Smooth muscle cell (in vitro differentiated cells): ENCODE measurements at regions not wholly inside any gene's neighbourhood (a gene's known extent, or its start where the extent isn't known, plus 50 kb on each side); places are given as distances from the start of the nearest gene placed in this dataset.

ENCODE experiments used
- DNase-seq: peaks from one replicate; lab custom pipeline; 2025; ENCODE audit not compliant: unreplicated experiment; lab: John Stamatoyannopoulos, UW
- H2AFZ ChIP-seq: fragments of 200-600 bp; sonication (generic); 2 replicates; pipeline ENCODE4 v1.6.0; 2016; ENCODE audit warnings: antibody characterized with exemption, low read depth, mild to moderate bottlenecking
- H3F3A ChIP-seq: fragments of 200-600 bp; sonication (generic); 2 replicates; pipeline ENCODE4 v1.6.0; 2017; ENCODE audit warnings: antibody characterized with exemption, low read depth
- H3K27ac ChIP-seq: fragments of 200-600 bp; sonication (generic); 2 replicates; pipeline ENCODE4 v1.5.1; 2016; ENCODE audit warnings: low read depth, mild to moderate bottlenecking
- H3K27me3 ChIP-seq: fragments of 200-600 bp; sonication (generic); 2 replicates; pipeline ENCODE4 v1.6.1; 2016; ENCODE audit warnings: low read depth, mild to moderate bottlenecking
- H3K36me3 ChIP-seq: fragments of 200-600 bp; sonication (generic); 2 replicates; pipeline ENCODE4 v1.5.1; 2016; ENCODE audit warnings: low read depth
- H3K4me1 ChIP-seq: fragments of 200-600 bp; sonication (generic); 2 replicates; pipeline ENCODE4 v1.5.1; 2016; ENCODE audit warnings: low read depth
- H3K4me2 ChIP-seq: fragments of 200-600 bp; sonication (generic); 2 replicates; pipeline ENCODE4 v1.6.0; 2016; ENCODE audit warnings: mild to moderate bottlenecking
- H3K4me3 ChIP-seq: fragments of 200-600 bp; sonication (generic); 2 replicates; pipeline ENCODE4 v1.5.1; 2016; ENCODE audit warnings: mild to moderate bottlenecking
- H3K79me2 ChIP-seq: fragments of 200-600 bp; sonication (generic); 2 replicates; pipeline ENCODE4 v1.6.0; 2016; ENCODE audit warnings: low read depth, mild to moderate bottlenecking
- H3K9ac ChIP-seq: fragments of 200-600 bp; sonication (generic); 2 replicates; pipeline ENCODE4 v1.6.0; 2016; ENCODE audit warnings: low read depth
- H3K9me3 ChIP-seq: fragments of 200-600 bp; sonication (generic); replicated peaks from 2 replicates; pipeline ENCODE4 v1.5.1; 2016; ENCODE audit warnings: low read depth
- H4K20me1 ChIP-seq: fragments of 200-600 bp; sonication (generic); 2 replicates; pipeline ENCODE4 v1.6.0; 2016; ENCODE audit warnings: low read depth
- WGBS: methylation state at CpG from one replicate; pipeline ENCODE4 v1.1.7; 2016; ENCODE audit warnings: low lambda C conversion rate; 5-methylcytosine and 5-hydroxymethylcytosine counted together
- TF ChIP-seq, protein P1 (sequence below): fragments of 200-600 bp; sonication (generic); IDR thresholded peaks from 2 replicates; pipeline ENCODE4 v1.5.1; 2017; ENCODE audit warnings: borderline replicate concordance, mild to moderate bottlenecking, antibody characterized with exemption; ENCODE audit not compliant: insufficient read depth, poor library complexity, severe bottlenecking

DNA sequence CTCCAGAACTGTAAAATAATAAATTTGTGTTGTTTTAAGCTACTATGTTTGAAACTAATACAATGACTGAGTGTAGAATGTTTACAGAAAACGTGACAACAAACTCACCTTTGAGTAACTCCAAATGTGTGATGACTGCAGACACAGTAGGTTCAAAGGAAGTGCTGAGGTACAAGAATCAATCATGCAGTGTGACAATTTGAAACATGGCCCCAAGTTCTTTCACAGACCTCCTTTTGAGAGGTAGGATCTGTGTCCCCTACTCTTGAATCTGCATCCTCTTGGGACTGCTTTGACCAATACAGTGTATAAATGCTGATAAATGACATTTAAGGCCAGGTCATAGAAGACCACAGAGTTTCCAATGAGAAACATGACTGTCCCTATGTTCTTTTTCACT, 667.7 kb upstream of the DIPK2B start:
- Histone ChIP-seq H3K9ac (no peak overlapping the region), H4K20me1 (no peaks in the 10 kb centered on the region), H3K4me3 (no peak overlapping the region), H3K36me3 (no peaks in the 10 kb centered on the region), H3F3A (no peaks in the 10 kb centered on the region), H3K79me2 (no peaks in the 10 kb centered on the region), H3K9me3 (no peaks in the 10 kb centered on the region), H3K27me3 (no peaks in the 10 kb centered on the region), H3K27ac (no peak overlapping the region), H2AFZ (no peak overlapping the region), H3K4me1 (no peaks in the 10 kb centered on the region), H3K4me2 (no peak overlapping the region)
- WGBS, result 48% methylated on average over 1 of the region's 1 CpG
- no peak for DNase-seq
- TF ChIP-seq, protein P1, sequence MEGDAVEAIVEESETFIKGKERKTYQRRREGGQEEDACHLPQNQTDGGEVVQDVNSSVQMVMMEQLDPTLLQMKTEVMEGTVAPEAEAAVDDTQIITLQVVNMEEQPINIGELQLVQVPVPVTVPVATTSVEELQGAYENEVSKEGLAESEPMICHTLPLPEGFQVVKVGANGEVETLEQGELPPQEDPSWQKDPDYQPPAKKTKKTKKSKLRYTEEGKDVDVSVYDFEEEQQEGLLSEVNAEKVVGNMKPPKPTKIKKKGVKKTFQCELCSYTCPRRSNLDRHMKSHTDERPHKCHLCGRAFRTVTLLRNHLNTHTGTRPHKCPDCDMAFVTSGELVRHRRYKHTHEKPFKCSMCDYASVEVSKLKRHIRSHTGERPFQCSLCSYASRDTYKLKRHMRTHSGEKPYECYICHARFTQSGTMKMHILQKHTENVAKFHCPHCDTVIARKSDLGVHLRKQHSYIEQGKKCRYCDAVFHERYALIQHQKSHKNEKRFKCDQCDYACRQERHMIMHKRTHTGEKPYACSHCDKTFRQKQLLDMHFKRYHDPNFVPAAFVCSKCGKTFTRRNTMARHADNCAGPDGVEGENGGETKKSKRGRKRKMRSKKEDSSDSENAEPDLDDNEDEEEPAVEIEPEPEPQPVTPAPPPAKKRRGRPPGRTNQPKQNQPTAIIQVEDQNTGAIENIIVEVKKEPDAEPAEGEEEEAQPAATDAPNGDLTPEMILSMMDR, result no peak

DNA sequence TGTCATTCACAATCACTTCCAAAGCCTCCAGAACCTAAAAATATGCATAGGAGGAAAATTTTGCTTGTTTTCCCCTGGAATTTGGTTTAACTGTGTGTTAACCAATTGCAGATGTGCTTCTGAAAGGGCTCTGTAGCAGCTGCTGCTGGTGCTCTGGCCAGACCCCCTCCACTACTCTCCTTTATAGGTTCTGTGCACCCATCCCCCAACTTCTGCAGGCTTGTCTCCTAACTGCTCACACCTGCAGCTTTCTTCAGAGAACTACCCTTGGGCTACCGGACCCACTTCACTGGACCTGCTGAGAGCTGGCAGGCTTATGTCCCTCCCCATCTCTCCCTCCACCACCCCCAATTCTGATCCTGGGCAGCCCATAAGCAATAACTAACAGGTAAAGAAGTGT, 662.1 kb upstream of the DIPK2B start:
- Histone ChIP-seq H3K9ac (no peak overlapping the region), H3K79me2 (no peaks in the 10 kb centered on the region), H4K20me1 (no peaks in the 10 kb centered on the region), H3K27ac (no peak overlapping the region), H2AFZ (no peak overlapping the region), H3F3A (no peaks in the 10 kb centered on the region), H3K4me1 (no peaks in the 10 kb centered on the region), H3K9me3 (no peaks in the 10 kb centered on the region), H3K4me3 (no peak overlapping the region), H3K27me3 (no peaks in the 10 kb centered on the region), H3K36me3 (no peaks in the 10 kb centered on the region), H3K4me2 (no peak overlapping the region)
- TF ChIP-seq, protein P1, result no peak
- WGBS, result 69% methylated on average over 1 of the region's 1 CpG
- no peak for DNase-seq

DNA sequence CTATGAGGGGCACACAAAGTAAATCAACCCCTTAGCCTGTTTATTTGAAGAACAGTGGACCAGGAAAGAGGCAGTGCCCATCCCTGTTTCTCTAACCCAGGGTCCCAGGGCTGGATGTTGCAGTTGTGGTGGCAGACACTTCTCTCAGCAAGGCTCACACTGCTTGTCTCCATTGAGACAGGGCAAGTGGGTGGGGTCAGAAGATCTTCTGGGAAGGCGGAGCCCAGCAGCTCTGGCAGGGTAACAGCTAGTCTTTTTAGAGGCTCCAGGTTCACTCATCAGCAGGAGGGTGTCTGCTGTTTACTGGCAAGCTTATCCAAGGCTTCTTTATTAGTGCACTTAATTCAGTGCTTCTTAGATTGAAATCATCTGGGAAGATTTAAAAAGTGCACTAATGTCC, 659.8 kb upstream of the DIPK2B start:
- Histone ChIP-seq H3K4me3 (no peak overlapping the region), H3K4me2 (no peak overlapping the region), H2AFZ (no peak overlapping the region), H3K4me1 (no peaks in the 10 kb centered on the region), H3K9me3 (no peaks in the 10 kb centered on the region), H3K79me2 (no peaks in the 10 kb centered on the region), H3K27ac (no peak overlapping the region), H3K9ac (no peak overlapping the region), H4K20me1 (no peaks in the 10 kb centered on the region), H3F3A (no peaks in the 10 kb centered on the region), H3K36me3 (no peaks in the 10 kb centered on the region), H3K27me3 (no peaks in the 10 kb centered on the region)
- no peak for DNase-seq
- 74% methylated on average over 1 of the region's 1 CpG for WGBS
- TF ChIP-seq, protein P1, result no peak

DNA sequence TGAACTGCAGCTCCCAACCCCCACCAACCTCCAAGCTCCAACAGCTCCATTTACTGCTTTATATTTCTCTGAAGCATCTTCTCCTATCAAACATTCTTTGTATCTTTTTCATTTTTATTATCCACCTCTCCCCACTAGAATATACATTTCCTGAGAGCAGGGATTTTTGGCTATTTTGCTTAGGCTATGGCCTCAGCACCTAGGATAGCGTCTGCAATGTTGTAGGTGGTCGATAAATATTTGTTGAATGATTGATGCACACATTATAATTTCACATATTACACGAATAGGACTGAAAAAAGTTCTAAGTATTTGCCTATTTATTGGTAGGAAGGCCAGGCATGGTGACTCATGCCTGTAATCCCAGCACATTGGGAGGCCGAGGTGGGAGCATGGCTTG, 658.7 kb upstream of the DIPK2B start:
- Histone ChIP-seq H4K20me1 (no peaks in the 10 kb centered on the region), H3K9me3 (no peaks in the 10 kb centered on the region), H3K4me2 (no peak overlapping the region), H3K27me3 (no peaks in the 10 kb centered on the region), H2AFZ (no peak overlapping the region), H3K4me3 (no peak overlapping the region), H3K9ac (no peak overlapping the region), H3K79me2 (no peaks in the 10 kb centered on the region), H3K27ac (no peak overlapping the region), H3K4me1 (no peaks in the 10 kb centered on the region), H3F3A (no peaks in the 10 kb centered on the region), H3K36me3 (no peaks in the 10 kb centered on the region)
- DNase-seq, result no peak
- TF ChIP-seq, protein P1, result no peak
- WGBS, result 63% methylated on average over 4 of the region's 4 CpGs
